HG03575 (cell line): ENCODE measurements at regions not wholly inside any gene's neighbourhood (a gene's known extent, or its start where the extent isn't known, plus 50 kb on each side); places are given as distances from the start of the nearest gene placed in this dataset.
"Not testable (repeated sequence)": the region's sequence is repeated elsewhere in the genome, so short reads cannot be mapped to it uniquely, and the experiment has no call there.

Experiments
- ATAC-seq: cut with Tn5 transposase; IDR thresholded peaks from one replicate; pipeline ENCODE4 v1.9.1; 2021; ENCODE audit not compliant: unreplicated experiment, insufficient number of reproducible peaks, low FRiP score; ENCODE audit errors: extremely low read depth

- ATAC-seq, result no peak
Measured at GRCh38 chr12:107826276-107826675, 51.8 kb downstream of the ASCL4 start.

- ATAC-seq, result no peak
Measured at GRCh38 chr12:107829271-107829670, 54.8 kb downstream of the ASCL4 start.

- ATAC-seq, result no peak
Measured at GRCh38 chr12:107832441-107832840, 57.9 kb downstream of the ASCL4 start.

GRCh38 chr12:107840186-107840585 lies 65.7 kb downstream of the ASCL4 start:
- ATAC-seq, result no peak

GRCh38 chr12:107843351-107844311 lies 69.1 kb downstream of the ASCL4 start:
- no peak for ATAC-seq

GRCh38 chr12:107844312-107844921 lies 69.9 kb downstream of the ASCL4 start:
- ATAC-seq, result no peak

- no peak for ATAC-seq
Measured at GRCh38 chr12:107845226-107845979, 70.9 kb downstream of the ASCL4 start.

- ATAC-seq, result no peak
Measured at GRCh38 chr12:107845980-107846659, 71.6 kb downstream of the ASCL4 start.

- ATAC-seq, result no peak
Measured at GRCh38 chr12:107847430-107847829, 72.9 kb downstream of the ASCL4 start.

- no peak for ATAC-seq
Measured at GRCh38 chr12:107847830-107848229, 73.3 kb downstream of the ASCL4 start.

- no peak for ATAC-seq
Measured at GRCh38 chr12:107853479-107853878, 79.0 kb downstream of the ASCL4 start.

GRCh38 chr12:107855471-107855870 lies 81.0 kb downstream of the ASCL4 start:
- no peak for ATAC-seq

GRCh38 chr12:107856096-107856495 lies 81.6 kb downstream of the ASCL4 start:
- no peak for ATAC-seq

GRCh38 chr12:107857191-107857590 lies 82.7 kb downstream of the ASCL4 start:
- ATAC-seq, result no peak

- ATAC-seq, result no peak
Measured at GRCh38 chr12:107859367-107859766, 84.9 kb downstream of the ASCL4 start.

GRCh38 chr12:107864235-107864634 lies 89.7 kb downstream of the ASCL4 start:
- ATAC-seq, result no peak

- not testable (repeated sequence) for ATAC-seq
Measured at GRCh38 chr12:107864727-107865126, 90.2 kb downstream of the ASCL4 start.

- no peak for ATAC-seq
Measured at GRCh38 chr12:107873223-107873622, 98.7 kb downstream of the ASCL4 start.

- no peak for ATAC-seq
Measured at GRCh38 chr12:107875786-107876185, 101.3 kb downstream of the ASCL4 start.
